ENCODE measurements at regions not wholly inside any gene's neighbourhood (a gene's known extent, or its start where the extent isn't known, plus 50 kb on each side); places are given as distances from the start of the nearest gene placed in this dataset.
"Not testable (repeated sequence)": the region's sequence is repeated elsewhere in the genome, so short reads cannot be mapped to it uniquely, and the experiment has no call there.

DNA sequence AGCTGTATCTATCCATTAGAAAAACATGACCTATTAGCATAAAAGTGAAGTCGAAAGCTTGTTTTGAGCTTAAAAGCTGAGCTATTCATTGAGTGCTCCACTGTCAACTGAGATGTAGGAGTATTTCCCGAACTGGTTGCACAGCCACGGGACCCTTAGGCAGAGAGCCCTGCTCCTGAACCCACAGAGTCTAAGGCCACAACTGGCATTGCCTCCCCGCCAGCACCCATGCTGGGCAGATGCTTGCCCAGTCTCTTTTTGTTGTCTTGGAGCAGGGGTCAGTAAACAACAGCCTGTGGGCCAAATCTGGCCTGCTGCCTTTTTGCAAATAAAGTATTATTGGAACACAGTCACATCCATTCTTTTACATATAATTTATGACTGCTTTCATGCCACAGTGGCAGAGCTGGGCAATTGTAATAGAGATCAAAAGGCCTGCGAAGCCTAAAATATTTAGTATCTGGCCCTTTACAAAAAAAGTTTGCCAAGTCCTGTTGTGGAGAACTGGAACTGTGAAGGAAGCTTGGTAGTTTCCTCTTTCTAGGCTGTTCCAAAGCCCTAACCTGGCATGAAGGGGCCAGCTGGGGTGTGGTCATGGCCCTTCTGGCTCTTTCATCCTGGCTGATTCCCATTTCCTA is 58.4 kb upstream of the WAPL start:
- DNase-seq: no peak

- DNase-seq: no peak
Observed at GRCh38 chr10:86580521-86580891, 58.9 kb upstream of the WAPL start.

DNA sequence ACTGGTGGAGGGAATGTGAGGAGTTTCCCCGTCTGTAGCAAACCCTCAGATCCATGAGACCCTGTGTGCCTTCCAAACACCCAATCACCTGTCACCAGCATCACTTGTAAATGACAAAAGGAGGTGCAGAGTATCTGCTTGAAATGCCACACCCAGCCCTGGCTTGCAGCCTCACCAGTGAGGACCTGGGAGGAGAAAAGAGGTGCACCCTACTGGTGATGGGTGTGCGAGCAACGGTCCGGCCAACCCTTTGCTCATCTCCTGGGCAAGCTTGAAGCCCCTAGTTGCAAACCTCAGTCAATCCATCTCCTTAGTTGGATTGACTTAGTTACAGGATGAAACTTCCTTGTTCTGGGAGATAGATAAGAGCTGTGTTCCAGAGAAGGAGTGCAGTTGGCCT is 62.4 kb upstream of the WAPL start:
- peak; percentile 54 for DNase-seq

DNA sequence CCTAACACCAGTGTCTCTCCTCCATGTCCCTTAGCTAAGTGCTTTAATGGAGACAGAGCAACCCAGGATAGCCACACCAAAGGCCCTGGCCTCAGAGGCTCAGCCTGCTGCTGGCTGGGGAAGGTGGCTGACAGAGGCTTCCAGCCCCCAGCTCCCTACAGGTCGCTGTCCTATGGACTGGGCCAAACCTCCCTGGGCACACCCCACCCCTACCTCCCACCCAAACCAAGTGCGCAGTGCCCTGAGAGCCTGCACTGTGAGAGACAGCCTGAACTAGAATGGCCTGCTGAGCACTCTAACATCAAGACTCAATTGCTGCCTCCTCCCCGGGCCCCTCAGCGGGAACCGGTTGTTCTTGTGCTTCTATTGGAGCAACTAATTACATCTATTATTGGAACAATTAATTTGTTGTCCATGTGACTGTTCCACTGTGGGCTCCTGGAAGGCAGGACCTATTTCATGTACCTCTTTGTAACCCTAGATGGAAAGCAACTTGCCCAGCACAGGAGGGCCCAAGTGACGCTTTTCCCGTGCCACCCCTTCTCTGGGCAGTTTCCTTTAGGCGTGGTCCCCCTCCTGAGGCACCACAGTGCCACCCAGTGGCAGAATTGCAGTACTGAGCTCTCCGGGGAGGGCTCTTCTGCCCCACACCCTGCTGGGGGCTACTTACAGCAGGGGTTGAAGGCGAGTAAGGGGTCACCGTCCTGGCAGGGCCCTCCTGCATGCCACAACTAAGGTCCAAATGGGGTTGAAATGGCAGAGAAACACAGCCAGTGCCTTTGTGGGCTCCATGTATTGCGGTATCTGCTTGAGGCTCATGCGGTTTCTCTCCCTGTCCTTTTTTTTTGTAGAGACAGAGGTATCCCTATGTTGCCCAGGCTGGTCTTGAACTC is 63.7 kb upstream of the WAPL start:
- DNase-seq: peak; percentile 88

DNA sequence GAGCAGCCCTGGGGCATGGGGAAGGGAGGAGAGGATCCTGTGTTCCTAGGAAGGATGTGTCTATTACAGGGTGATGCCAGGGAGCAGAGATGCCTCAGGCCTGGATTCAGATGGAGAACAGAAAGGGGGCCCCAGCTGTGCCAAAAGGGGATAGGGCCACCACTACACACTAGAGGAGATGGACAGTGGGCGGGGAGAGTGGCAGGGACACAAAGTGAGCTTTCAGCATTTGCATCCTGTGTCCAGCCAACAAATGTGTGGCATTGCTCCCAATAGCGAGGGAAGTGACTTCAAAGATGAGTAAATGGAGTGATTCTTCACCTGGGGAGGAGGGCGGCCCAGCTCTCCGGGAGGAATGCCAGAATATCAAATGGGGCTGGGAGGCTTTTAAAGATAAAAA is 64.9 kb upstream of the WAPL start:
- DNase-seq: no peak

- DNase-seq: not testable (repeated sequence)
Observed at GRCh38 chr10:86588781-86589180, 65.6 kb upstream of the OPN4 start.

DNA sequence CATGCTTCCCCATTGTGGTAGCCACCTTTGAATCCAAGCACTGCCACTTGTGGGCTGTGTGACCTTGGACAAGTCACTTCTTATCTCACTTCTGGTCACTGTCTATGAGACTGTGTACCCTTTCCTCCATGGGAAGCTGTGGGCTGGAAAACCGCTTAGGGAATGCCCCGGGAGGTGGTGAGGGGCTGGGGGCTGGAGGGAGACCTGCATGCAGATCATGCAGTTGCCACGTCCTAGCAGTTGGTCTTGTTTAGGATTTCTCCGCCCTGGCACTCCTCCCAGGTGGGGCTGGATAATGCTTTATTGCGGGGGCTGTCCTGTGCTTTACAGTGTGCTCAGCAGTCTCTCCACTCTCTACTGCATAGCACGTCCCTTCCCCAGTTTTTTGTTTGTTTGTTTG is 62.9 kb upstream of the OPN4 start:
- no peak for DNase-seq

GRCh38 chr10:86592413-86592812 is 61.9 kb upstream of the OPN4 start:
- no peak for DNase-seq

GRCh38 chr10:86594535-86594934 is 59.8 kb upstream of the OPN4 start:
- DNase-seq: no peak

- no peak for DNase-seq
Observed at GRCh38 chr10:86595496-86595895, 58.9 kb upstream of the OPN4 start.

GRCh38 chr10:86596266-86596665 is 58.1 kb upstream of the OPN4 start:
- no peak for DNase-seq

GRCh38 chr10:86597306-86597705 is 57.0 kb upstream of the OPN4 start:
- no peak for DNase-seq

- no peak for DNase-seq
Observed at GRCh38 chr10:86598151-86598550, 56.2 kb upstream of the OPN4 start.

DNA sequence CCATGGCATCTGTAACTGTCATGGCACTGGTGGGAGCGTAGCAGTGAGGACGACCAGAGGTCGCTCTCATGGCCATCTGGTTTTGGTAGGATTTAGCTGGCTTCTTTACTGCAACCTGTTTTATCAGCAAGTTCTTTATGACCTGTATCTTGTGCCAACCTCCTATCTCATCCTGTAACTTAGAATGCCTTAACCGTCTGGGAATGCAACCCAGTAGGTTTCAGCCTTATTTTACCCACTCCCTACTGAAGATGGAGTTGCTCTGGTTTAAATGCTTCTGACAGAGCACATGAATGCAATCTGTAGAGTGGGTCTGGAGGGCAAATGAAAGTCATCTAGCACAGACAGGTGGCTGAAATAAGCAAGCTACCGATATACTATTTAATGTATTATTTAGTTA is 55.3 kb upstream of the OPN4 start:
- no peak for DNase-seq

DNA sequence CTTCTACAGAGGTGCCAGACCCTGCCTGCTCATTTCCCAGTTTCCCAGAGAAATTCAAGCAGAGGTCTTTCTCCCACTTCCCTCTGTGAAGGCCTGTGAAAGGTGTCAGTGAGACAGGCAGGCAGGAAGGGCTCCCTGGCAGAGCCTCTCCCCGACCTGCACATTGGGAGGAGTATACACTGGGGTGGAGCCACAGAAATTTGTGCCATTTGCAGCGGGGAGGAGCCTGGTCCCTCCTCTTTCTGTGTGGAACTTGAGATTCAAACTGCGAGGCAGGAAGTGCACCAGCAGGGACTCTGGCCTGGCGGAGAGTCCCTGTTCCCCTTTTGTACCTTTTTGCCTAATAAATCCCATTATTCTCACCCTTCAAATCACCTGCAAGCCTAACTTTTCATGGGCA is 54.6 kb upstream of the OPN4 start:
- DNase-seq: no peak

DNA sequence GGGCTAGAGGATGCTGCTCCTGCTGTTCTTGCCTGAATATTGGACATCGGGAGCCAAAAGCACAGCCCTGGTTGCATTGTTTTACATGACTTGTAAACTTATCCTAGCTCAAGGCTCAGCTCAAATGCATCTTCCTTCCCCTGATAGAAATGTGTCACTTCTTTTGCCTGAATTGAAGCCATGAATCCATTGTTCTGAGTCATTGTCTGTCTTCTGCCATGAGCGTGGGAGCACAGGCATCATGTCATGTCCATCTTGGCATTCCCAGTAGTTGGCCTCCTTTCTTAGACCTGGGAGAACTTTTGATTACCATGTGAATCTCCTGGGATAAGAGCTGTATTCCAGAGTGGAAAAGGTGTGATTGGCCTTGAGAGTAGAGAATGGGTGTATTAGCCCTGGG is 54.1 kb upstream of the OPN4 start:
- no peak for DNase-seq

DNA sequence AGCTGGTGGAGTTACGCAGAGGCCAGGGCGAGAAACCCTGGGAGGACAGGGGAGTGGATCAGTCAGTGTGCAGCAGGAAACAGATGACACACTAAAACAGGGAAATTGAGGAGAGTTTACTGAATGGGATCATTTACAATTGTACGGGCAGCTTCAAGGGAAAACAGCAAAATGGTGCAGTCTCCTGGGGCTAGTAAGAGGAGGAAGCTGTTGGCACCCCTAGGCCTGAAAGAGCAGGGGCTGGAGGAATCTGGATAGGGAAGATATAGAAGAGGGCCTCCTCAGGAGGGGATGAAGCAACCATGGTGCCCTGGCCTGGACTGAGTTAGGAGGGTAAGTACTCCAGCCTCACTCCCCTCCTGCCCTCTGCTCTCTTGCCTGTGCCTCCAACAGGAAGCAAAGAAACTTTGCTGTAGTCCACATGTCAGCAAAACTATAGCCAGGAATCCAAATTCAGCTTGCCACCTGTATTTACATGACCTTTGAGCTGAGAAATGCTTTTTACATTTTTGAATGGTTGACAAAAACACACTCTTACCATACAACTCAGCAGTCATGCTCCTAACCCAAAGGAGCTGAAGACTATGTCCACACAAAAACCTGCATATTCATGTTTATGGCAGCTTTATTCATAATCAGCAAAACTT is 52.3 kb upstream of the OPN4 start:
- DNase-seq: no peak

GRCh38 chr10:86603256-86603655 is 51.1 kb upstream of the OPN4 start:
- no peak for DNase-seq

Data from activated CD8-positive, alpha-beta memory T cell treated with anti-CD3 and anti-CD28 coated beads, Interleukin-2, amount 50 U/mL, for 48 hours (primary cell).